ENCODE measurements at regions not wholly inside any gene's neighbourhood (a gene's known extent, or its start where the extent isn't known, plus 50 kb on each side); places are given as distances from the start of the nearest gene placed in this dataset.

- TF ChIP-seq POLR2A (IDR thresholded peaks at IDR 0.05) (no peak), CTCF (IDR thresholded peaks at IDR 0.05) (no peak)
Observed at GRCh38 chr13:106656186-106656585, 88.2 kb upstream of the ARGLU1 start.

Measured in breast epithelium (tissue), 3 donors.